NCI-H345 treated with DMSO at 0.1 percent for 48 hours (cell line): ENCODE measurements at regions not wholly inside any gene's neighbourhood (a gene's known extent, or its start where the extent isn't known, plus 50 kb on each side); places are given as distances from the start of the nearest gene placed in this dataset.

Experiments used
- DNase-seq: peaks from one replicate; lab custom pipeline; 2025; ENCODE audit not compliant: unreplicated experiment; lab: John Stamatoyannopoulos, UW

DNA sequence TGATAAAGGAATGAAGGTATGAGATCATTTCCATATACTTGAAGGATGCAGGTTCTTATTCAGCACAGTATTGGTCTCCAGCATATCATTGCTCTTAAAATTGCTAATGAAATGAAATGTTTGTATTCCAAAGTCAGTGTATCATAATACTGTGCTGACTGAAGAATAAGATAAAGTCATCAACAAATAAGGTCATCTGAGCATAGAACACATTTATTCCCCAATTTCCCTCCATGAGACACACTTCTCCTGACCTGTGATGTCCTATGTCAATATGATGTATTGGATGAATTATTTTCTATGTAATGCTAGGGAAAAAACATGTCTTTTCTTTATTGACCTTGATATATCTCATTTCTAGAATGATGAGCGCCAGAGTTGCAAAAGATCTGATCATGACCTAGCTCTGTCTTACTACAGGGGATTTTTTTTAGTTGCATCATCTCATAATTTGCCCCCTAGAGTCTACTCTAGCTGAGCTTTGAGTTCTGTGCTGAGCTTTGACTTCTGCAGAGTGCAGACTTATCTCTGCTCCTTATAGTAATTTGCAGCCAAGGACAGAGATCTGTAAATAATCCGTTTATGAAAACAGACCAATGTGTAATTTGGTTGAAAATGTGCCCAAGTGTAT, 859.8 kb downstream of the TRIB2 start:
- DNase-seq: no peak

DNA sequence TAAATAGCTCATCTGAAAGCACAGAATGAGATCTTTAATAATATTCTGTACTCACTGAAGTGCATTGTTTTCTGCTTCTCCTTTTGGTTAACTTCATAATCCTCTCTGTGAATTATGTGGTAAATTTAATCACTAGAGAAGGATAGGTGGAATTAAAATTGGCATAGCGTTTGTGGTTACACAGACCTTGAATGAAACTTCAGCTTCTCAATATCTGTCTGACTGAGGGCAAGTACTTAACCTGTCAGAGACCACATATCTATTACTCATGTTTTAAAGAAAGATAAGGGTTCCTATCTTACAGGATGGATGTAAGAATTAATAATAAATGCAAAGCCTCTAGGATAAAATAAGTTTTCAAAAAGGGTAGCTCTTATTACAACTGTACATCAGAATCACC, 861.8 kb downstream of the TRIB2 start:
- no peak for DNase-seq

DNA sequence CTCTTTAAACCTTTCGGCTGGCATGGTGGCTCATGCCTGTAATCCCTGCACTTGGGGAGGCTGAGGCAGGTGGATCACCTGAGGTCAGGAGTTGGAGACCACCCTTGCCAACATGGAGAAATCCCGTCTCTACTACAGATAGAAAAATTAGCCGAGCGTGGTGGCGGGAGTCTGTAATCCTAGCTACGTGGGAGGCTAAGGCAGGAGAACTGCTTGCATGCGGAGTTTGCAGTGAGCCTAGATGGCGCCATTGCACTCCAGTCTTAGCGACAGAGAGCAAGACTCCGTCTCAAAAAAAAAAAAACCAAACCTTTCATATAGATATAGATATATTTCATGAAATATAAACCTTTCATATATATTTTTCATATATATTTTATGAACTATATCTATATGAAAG, 864.7 kb downstream of the TRIB2 start:
- DNase-seq: no peak

DNA sequence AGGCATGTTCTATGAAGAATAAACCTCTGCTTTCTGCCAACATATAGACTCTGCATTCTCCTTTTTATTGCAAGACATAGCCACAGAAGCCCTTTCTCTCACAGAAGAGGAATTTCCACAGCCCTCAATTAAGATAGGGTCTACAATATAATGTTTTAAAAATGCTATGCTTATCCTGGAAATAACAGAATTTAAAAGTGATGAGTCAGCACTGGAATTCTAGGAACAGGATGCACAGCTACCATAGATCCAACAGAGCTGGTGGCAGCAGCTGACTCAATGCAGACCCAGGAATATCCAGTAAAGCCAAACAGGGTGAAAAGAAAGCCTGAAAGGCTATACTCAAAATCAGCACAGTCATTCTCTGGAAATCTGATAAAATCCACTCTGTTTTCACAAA, 866.9 kb downstream of the TRIB2 start:
- no peak for DNase-seq

DNA sequence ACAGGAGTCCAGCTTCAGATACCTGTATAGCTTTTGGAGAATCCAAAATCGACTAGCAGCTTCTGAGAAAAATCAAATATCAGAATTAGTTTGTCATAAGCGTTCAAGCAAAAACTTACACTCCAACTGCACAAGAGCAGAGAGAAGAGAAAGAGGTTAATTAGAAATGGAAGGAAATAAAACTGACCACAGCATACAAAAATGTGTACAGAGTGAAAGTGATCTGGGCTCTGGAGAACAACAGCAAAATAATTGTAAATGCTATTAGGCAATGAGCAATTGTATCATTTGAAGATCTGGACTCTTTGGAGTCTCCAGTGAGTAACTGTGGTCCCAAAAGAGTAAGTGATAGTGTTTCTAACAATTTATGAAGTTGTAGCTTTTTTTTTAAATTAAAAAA, 867.3 kb downstream of the TRIB2 start:
- DNase-seq: no peak

DNA sequence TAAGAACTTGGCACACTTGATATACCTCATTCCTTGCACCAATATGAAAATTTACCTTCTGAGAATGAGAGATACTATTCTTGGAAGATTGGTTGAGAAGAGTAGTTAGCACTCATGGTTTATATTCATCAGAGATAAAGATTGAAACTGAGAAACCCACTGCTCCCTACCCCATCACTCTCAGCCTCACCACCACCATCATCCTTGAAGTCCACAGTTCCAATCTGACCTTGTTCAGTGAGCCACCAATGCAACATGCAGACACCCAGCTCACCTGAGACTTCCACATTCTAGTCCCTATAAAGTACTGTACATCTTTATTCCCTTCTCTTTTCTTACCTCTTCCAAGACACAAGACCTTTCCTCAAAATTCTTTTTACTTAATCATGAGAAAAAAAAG, 869.0 kb downstream of the TRIB2 start:
- DNase-seq: no peak

DNA sequence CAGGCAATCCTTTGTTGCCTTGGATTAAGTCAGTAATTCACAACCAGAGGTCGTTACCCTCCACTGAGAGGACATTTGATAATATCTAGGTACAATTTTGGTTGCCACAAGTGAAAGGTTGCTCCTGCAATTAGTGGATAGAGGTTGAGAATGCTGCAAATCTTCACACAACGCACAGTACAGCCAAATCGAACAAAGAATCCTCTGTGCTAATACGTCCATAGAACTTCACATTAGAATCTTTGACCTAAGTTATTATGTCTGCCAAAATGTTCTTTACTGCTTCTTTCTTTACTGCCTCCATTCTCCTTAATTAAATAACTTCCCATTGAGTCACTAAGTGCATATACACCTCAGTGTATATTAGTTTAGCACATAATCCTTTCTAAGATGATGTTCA, 879.5 kb downstream of the TRIB2 start:
- DNase-seq: no peak

DNA sequence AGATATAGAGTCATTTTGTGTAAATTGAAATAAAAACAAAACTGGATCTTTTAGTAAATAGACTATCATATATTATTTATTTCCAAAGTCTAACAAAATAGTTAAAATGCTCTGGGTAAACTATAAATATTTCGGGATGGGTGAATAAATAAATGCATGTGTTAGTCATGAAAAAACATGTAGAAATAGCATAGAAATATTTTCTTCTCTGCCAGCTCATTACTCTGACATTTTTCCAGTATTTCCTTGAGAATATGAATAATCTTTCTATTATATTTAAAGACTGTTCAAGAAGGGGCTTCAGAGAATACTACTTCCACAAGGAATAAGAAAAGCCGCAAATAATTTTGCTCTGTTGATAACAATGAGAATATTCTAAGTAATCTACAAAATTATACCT, 880.4 kb downstream of the TRIB2 start:
- DNase-seq: no peak

DNA sequence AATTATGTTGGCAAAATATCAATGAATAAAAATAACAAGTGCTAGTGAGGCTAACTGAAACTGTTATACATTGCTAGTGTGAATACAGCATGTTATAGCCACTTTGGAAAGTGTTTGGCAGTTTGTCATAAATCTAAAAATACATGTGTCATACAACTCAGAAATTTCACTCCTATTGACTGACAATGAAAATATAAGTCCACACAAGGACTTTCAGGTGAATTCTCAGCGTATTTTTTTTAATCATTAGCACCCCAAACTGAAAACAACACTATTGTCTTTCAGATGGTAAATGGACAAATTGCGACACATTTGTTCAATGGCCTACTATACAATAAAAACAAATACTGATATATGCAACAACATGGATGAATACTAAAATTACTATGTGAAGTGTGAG, 884.8 kb downstream of the TRIB2 start:
- no peak for DNase-seq

DNA sequence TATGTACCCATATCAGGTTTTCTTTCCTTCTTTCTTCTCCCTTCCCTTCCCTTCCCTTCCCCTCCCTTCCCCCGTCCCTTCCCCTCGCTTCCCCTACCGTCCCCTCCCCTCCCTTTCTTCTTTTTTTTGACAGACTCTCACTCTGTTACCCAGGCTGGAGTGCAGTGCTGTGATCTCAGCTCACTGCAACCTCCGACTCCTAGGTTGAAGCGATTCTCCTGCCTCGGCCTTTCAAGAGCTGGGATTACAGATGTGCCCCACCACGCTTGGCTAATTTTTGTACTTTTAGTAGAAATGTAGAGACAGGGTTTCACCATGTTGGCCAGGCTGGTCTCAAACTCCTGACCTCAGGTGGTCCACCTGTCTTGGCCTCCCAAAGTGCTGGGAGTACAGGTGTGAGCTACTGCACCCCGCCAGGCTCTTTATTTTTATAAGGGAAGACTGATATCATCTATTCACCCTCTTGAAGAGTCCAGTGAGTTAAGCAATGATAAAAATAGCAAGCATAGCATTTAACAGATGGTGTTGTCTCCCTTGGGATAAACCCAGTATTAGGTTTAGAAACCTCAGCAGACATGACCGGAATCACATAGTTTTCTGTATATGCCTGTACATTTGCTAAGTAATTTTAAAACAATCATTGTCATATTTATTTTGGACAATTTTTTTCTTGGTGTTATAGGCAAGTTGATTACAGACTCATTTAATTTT, 888.4 kb downstream of the TRIB2 start:
- DNase-seq: no peak

DNA sequence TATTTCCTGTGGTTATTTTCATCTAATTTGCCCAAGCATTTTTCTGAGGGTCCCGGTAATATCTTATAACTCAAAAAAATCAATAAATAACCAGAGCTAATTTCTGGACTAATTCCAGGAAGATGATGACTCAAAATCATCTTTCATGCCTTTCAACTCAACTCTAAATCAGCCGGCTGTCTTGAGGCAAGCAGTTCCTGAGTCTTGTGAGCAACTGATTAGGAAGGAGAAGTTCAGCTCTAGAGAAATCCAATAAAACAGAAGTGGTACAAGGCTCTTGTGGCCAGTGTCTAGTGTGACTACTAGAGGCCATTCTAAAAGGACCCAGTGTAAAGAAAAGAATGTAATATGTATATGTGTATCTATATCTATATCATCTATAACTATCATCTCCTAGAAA, 890.4 kb downstream of the TRIB2 start:
- DNase-seq: no peak

DNA sequence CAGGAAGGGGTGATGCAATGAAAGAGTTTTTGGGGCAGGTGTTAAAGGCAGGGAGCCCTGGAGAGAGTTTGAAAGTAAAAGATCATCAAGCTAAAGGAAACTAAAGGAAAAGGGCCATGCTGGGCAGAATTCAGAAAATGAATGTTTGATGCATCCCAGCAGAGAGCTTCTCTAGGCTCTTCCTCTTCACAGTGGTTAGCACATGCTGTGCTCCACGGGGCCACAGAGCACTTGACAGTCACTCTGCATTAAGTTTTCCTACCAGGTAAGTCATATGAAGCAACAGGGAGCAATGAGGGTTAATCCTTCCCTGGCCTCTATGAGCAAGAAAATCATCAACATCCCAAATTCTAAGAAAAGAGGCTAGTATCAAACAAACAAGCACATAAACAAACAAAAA, 895.2 kb downstream of the TRIB2 start:
- peak; percentile 4 for DNase-seq

DNA sequence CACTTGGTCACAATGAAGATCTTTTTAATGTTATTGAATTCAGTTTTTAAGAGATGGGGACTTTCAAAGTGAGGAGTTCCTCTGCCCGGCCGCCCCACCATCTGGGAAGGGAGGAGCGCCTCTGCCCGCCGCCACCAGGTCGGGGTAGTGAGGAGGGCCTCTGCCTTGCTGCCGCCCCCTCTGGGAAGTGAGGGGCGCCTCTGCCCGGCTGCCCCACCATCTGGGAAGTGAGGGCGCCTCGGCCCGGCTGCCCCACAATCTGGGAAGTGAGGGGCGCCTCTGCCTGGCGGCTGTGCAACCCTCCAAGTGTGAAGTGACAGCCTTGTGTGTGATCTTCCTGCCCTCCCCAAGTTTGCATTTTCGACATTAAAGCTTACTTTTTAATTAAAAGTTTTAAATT, 899.3 kb downstream of the TRIB2 start:
- no peak for DNase-seq

DNA sequence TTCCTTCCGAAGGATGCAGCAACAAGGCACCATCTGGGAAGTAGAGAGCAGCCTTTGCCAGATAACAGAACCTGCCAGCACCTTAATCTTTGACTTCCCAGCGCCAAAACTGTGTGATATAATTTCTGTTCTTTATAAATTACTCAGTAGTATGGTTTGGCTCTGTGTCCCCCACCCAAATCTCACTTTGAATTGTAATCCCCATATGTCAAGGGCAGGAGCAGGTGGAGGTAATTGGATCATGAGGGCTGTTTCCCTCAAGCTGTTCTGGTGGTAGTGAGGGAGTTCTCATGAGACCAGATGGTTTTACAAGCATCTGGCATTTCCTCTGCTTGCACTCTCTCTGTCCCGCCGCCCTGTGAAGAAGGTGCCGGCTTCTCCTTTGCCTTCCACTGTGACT, 899.9 kb downstream of the TRIB2 start:
- DNase-seq: no peak

DNA sequence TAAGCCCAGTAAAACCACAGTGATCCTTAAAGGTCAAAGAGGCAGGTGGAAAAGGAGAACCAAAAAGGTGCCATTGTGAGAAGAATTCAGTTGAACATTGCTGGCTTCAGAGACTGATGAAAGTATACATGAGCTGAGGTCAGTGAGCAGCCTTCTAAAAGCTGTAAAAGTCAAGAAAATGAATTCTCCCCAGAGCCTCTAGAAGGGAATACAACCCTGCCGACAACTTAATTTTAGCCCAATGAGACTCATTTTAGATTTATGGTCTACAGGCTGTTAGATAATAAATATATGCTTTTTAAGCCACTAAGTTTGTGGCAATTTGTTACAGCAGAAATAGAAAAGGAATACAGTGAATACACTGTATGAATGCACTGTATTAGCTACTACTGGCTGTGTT, 911.4 kb downstream of the TRIB2 start:
- DNase-seq: no peak

DNA sequence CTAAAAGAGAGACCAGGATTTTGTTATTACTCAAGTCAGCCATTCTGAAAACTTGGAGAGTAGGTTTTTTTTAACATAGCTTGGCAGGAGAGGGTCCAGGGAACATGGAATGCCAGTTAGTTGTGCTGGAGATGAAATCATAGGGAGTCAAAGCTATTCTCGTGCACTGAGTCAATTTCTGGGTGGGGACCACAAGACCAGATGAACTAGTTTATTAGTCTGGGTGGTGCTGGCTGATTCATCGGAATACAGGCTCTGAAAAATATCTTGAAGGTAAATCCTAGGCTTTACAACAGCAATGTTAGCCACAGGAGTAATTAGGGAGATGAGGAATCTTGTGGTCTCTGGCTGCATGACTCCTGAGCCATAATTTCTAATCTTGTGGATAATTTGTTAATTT, 921.4 kb downstream of the TRIB2 start:
- DNase-seq: no peak

DNA sequence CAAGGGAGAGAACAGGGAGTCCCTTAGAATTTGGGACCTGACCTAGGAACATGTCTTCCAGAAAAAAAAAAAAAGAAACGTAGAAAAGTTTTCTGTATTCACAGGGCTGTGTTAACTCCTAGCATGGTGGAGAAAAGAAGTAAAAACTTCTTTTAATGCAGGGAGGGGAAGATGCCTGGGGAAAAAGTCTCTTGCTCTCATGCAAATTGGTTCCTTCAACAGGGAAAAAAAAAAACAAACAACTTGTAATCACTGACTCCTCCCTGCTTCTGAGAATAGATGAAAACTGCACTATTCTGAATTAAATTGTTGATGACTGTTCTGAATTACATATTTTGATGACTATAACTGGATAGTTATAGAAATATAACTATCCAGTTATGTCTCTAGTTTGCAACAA, 933.2 kb downstream of the TRIB2 start:
- no peak for DNase-seq

DNA sequence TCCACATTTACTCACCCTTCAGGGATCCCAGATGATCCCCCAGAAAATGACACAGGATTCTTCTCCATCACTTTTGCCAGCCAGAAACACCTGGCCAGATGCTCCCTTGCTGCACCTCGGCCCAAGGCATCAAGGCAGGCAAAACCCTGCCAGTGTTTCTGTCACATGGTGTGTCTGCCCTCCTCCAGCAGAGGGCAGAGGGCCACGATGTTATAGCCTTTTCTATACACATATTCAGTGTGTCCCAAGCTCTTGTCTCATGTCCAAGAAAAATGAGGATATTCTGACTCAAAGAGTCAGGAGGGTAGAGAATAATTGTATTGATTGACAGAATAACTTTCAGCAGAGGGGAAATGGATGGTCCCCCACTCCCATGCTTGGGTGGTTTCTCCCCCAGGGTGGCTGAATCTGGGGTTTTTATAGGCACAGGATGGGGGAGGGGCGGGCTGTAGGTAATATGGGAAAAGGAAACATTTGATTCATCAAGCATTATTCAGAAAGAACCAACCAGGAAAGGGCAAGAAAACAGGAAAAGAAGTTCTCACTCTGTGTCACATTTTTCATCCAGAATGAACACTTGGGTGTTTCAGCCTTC, 933.9 kb downstream of the TRIB2 start:
- DNase-seq: no peak

DNA sequence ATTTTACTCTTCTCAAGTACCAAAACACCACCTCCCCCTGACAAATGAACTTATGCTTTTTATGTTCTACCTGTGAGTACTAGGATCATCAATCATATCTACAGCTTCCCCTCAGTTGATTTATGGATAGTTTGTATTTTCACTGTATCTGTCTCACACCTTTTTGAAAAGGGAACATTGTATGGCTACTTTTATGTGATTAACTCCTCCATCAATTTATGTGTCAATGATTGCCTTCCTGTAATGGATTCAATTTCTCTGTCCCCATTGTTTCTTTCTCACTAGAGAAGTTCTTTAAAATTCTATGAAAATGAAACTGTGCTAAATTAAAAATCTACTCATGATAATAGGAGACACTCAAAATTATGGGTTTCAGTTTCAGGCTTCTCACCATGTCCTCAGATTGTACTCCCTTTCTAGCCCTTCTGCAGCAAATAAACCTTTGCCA, 935.0 kb downstream of the TRIB2 start:
- no peak for DNase-seq

DNA sequence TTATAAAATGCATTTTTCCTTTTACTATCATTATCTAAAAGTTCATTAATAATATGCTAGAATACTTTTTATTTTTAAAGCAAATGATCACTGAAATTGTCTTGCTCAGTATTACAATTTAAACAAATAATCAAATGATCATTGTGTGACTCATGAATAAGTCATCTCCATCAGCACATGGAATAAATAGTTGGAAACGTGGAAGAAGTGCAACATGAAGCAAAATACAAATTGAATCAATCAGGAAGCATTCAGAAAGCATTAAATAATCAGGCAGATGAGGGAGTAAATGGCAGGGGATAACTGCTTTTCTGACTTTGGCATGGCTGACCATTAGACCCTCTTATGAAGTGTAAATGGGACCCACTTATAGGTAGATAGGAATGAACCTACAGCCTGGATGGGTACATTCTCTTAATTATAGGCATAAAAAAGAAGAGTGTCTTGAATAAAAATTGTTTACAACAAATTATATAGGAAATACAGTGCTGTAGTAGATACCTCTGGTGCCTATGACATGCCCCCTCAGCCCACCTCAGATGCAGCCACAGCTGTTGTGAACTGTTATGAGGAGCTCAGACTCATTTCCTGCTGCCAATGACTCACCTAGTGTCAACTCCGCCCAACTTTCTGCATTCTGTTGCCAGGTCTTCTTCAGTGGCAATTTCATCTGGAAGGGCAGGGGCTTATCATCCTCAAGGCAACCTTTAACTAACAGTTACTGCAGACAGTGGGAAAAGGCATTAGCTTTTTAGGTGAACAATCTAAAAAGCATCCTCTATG, 936.0 kb downstream of the TRIB2 start:
- DNase-seq: no peak

DNA sequence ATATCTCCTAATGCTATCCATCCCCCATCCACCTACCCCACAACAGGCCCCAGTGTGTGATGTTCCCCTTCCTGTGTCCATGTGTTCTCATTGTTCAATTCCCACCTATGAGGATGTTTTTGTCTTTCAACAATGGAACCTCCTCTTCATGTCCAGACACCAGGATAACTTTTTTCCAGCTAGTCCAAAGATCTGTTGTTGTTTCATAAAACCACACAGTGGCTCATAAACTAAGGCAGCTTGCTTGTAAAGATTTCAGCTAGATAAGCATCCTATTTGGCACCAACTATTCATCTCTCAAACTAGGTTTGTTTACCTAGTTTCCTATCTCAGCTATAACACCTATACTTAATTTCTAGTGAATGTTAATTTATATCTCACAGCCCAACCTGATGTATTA, 937.7 kb downstream of the TRIB2 start:
- no peak for DNase-seq

DNA sequence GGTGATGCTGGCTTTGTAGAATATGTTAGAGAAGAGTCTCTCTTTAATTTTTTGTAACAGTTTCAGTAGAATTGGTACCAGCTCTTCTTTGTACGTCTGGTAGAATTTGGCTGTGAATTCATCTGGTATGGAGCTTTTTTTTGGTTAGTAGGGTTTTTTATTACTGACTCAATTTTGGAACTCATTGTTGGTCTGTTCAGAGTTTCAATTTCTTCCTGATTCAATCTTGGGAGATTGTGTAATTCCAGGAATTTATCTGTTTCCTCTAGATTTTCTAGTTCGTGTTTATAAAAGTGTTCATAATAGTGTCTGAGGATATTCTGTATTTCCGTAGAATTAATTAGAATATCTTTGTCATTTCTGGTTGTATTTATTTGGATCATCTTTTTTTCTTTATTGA, 943.5 kb downstream of the TRIB2 start:
- DNase-seq: no peak
